ENCODE measurements at regions not wholly inside any gene's neighbourhood (a gene's known extent, or its start where the extent isn't known, plus 50 kb on each side); places are given as distances from the start of the nearest gene placed in this dataset.

DNA sequence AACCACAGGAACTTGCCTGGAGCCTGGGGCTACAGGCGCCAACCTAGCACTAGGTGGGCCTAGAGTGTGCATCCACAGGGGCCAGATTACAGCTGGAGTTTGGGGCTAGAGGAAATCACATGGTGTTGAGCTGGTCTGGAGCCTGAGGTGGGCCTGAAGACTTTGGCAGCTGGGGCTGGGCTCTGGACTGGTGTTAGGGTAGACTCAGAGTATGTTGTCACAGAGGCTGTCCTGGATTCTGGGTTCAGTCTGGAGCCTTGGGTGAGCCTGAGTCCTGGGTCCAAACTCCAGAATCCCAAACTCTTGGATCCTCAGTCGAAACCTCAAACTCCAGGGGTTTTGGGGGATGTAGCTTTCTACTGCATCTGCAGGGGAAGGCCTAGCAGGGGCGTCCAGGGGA lies 356.7 kb downstream of the FRK start:
- Histone ChIP-seq H3K27me3 (replicated peaks in 1 of 2; ENCODE audit: control insufficient read depth in 2 of 2, insufficient read depth in 2 of 2, low read length in 1 of 2) (no peaks in the 10 kb centered on the region), H3K9ac (ENCODE audit: control insufficient read depth, insufficient read depth, low read length) (no peak overlapping the region), H3K4me3 (no peak overlapping the region), H3K79me2 (ENCODE audit: control insufficient read depth, insufficient read depth, low read length) (no peaks in the 10 kb centered on the region), H3K4me1 (ENCODE audit: control insufficient read depth, insufficient read depth, low read length) (no peaks in the 10 kb centered on the region), H3K36me3 (ENCODE audit: control insufficient read depth in 2 of 2, insufficient read depth in 2 of 2, low read length in 1 of 2) (no peaks in the 10 kb centered on the region), H3K4me2 (ENCODE audit: control insufficient read depth, insufficient read depth) (no peak overlapping the region), H3K27ac (ENCODE audit: control insufficient read depth, insufficient read depth) (no peak overlapping the region), H2AFZ (ENCODE audit: control insufficient read depth, low read depth, low read length) (no peak overlapping the region), H4K20me1 (ENCODE audit: control insufficient read depth, insufficient read depth) (no peaks in the 10 kb centered on the region), H3K9me3 (replicated peaks; ENCODE audit: control insufficient read depth, insufficient read depth, low read length) (no peaks in the 10 kb centered on the region; the same call in 2 of the 3 replicates)
- SMC1A ChIA-PET (ENCODE audit: uncharacterized antibody, unreplicated experiment), result no interaction called here
- 17% methylated on average over 3 of the region's 3 CpGs for WGBS (ENCODE audit: insufficient coverage, insufficient replicate concordance, low lambda C conversion rate, missing lambda C conversion rate)
- DNase-seq (ENCODE audit: low read depth, low spot score), result no peak
- no peak for ATAC-seq
- RAD21 ChIA-PET (ENCODE audit: unreplicated experiment), result no interaction called here
- TF ChIP-seq SIX5 (IDR thresholded peaks at IDR 0.05; ENCODE audit: low read depth, low read length, severe bottlenecking), result no peak
- TF ChIP-seq BACH1 (IDR thresholded peaks at IDR 0.05; ENCODE audit: borderline replicate concordance), result no peak
- no peak for TF ChIP-seq YY1 (IDR thresholded peaks at IDR 0.05; ENCODE audit: low read depth, low read length)
- no peak for TF ChIP-seq FOXK2 (IDR thresholded peaks at IDR 0.05)
- no peak for TF ChIP-seq ZSCAN29 (IDR thresholded peaks at IDR 0.05)
- no peak for TF ChIP-seq FOXM1 (IDR thresholded peaks at IDR 0.05; ENCODE audit: low read depth, low read length)
- TF ChIP-seq IRF4 (IDR thresholded peaks at IDR 0.05; ENCODE audit: low read depth, low read length), result no peak
- TF ChIP-seq HCFC1 (IDR thresholded peaks at IDR 0.05; ENCODE audit: low read length), result no peak
- TF ChIP-seq SMAD5 (IDR thresholded peaks at IDR 0.05; ENCODE audit: low read depth), result no peak
- TF ChIP-seq, protein P1, sequence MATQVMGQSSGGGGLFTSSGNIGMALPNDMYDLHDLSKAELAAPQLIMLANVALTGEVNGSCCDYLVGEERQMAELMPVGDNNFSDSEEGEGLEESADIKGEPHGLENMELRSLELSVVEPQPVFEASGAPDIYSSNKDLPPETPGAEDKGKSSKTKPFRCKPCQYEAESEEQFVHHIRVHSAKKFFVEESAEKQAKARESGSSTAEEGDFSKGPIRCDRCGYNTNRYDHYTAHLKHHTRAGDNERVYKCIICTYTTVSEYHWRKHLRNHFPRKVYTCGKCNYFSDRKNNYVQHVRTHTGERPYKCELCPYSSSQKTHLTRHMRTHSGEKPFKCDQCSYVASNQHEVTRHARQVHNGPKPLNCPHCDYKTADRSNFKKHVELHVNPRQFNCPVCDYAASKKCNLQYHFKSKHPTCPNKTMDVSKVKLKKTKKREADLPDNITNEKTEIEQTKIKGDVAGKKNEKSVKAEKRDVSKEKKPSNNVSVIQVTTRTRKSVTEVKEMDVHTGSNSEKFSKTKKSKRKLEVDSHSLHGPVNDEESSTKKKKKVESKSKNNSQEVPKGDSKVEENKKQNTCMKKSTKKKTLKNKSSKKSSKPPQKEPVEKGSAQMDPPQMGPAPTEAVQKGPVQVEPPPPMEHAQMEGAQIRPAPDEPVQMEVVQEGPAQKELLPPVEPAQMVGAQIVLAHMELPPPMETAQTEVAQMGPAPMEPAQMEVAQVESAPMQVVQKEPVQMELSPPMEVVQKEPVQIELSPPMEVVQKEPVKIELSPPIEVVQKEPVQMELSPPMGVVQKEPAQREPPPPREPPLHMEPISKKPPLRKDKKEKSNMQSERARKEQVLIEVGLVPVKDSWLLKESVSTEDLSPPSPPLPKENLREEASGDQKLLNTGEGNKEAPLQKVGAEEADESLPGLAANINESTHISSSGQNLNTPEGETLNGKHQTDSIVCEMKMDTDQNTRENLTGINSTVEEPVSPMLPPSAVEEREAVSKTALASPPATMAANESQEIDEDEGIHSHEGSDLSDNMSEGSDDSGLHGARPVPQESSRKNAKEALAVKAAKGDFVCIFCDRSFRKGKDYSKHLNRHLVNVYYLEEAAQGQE (IDR thresholded peaks at IDR 0.05; ENCODE audit: low read depth, low read length), result no peak
- TF ChIP-seq, protein P2, sequence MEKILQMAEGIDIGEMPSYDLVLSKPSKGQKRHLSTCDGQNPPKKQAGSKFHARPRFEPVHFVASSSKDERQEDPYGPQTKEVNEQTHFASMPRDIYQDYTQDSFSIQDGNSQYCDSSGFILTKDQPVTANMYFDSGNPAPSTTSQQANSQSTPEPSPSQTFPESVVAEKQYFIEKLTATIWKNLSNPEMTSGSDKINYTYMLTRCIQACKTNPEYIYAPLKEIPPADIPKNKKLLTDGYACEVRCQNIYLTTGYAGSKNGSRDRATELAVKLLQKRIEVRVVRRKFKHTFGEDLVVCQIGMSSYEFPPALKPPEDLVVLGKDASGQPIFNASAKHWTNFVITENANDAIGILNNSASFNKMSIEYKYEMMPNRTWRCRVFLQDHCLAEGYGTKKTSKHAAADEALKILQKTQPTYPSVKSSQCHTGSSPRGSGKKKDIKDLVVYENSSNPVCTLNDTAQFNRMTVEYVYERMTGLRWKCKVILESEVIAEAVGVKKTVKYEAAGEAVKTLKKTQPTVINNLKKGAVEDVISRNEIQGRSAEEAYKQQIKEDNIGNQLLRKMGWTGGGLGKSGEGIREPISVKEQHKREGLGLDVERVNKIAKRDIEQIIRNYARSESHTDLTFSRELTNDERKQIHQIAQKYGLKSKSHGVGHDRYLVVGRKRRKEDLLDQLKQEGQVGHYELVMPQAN (conservative IDR thresholded peaks at IDR 0.05), result no peak
- TF ChIP-seq JUNB (IDR thresholded peaks at IDR 0.05), result no peak
- TF ChIP-seq TAF1 (IDR thresholded peaks at IDR 0.05; ENCODE audit: borderline replicate concordance, low read depth, low read length), result no peak
- TF ChIP-seq ZNF274 (IDR thresholded peaks at IDR 0.05; ENCODE audit: insufficient read depth, insufficient read length), result no peak
- no peak for TF ChIP-seq MEF2B (IDR thresholded peaks at IDR 0.05; ENCODE audit: partially characterized antibody, poor library complexity, severe bottlenecking)
- no peak for TF ChIP-seq STAT3 (IDR thresholded peaks at IDR 0.05; ENCODE audit: low read depth, low read length)
- no peak for TF ChIP-seq HDAC2 (IDR thresholded peaks at IDR 0.05)
- TF ChIP-seq ZNF24 (IDR thresholded peaks at IDR 0.05), result no peak
- TF ChIP-seq ETV6 (conservative IDR thresholded peaks at IDR 0.05 in 1 of 2, IDR thresholded peaks at IDR 0.05 in 1 of 2; ENCODE audit: borderline replicate concordance in 1 of 2, low read depth in 1 of 2), result no peak
- no peak for TF ChIP-seq TCF3 (IDR thresholded peaks at IDR 0.05; ENCODE audit: borderline replicate concordance, insufficient read depth, low read depth, low read length)
- POLR2A ChIA-PET, result no interaction called here
- BruUV-seq (replicated peaks), result no TSS peak
- CTCF ChIA-PET, result no interaction called here
- in situ Hi-C loops (cut with MboI), result no loop called here
- FAIRE-seq, result no peak
- intact Hi-C loops (cut with micrococcal nuclease; ENCODE audit: unreplicated experiment), result no loop called here
